K562 (cell line): ENCODE measurements at regions not wholly inside any gene's neighbourhood (a gene's known extent, or its start where the extent isn't known, plus 50 kb on each side); places are given as distances from the start of the nearest gene placed in this dataset.

ENCODE experiments used
- CCAR2 ChIP-seq: fragments of 200-400 bp; formaldehyde crosslinking; IDR thresholded peaks from 2 replicates; pipeline ENCODE4 v1.6.1; 2017; ENCODE audit warnings: mild to moderate bottlenecking, low read depth, low read length
- FOXM1 ChIP-seq, 2 experiments: fragments of 450-650 bp in 1 of 2; sonication (generic) in 1 of 2; formaldehyde crosslinking in 1 of 2; IDR thresholded peaks; 2 replicates each; pipeline versions ENCODE4 v1.6.1 to v1.9.0; 2017 to 2022; ENCODE audit warnings: low read depth in 2 of 2, mild to moderate bottlenecking in 2 of 2, missing genetic modification reagents in 1 of 2, moderate library complexity in 1 of 2
- GATA2 ChIP-seq: sonication (generic); formaldehyde crosslinking; IDR thresholded peaks from 2 replicates; pipeline ENCODE4 v1.4.0; 2020; ENCODE audit warnings: mild to moderate bottlenecking, missing genetic modification reagents
- KDM5B ChIP-seq: fragments of 200-600 bp; sonication (generic); IDR thresholded peaks from 2 replicates; pipeline ENCODE4 v1.6.1; 2012; ENCODE audit warnings: low read depth, mild to moderate bottlenecking, moderate library complexity, low read length, control low read depth, inconsistent platforms; ENCODE audit not compliant: insufficient replicate concordance
- MAFF ChIP-seq: IDR thresholded peaks from 2 replicates; pipeline ENCODE4 v1.6.1; 2012; ENCODE audit warnings: low read length, improper control_type of control experiment
- MCM5 ChIP-seq: fragments of 450-650 bp; IDR thresholded peaks from 2 replicates; pipeline ENCODE4 v1.6.1; 2016; ENCODE audit warnings: low read depth
- MECOM ChIP-seq: fragments of 250-450 bp; sonication (Bioruptor Pico); IDR thresholded peaks from 2 replicates; pipeline ENCODE4 v1.8.0; 2022; ENCODE audit warnings: inconsistent platforms
- MIER1 ChIP-seq: fragments of 450-650 bp; IDR thresholded peaks from 2 replicates; pipeline ENCODE4 v1.6.1; 2016; ENCODE audit warnings: antibody characterized with exemption, mild to moderate bottlenecking, low read depth
- MTF1 ChIP-seq: fragments of 250-450 bp; sonication (Bioruptor Pico); IDR thresholded peaks from 2 replicates; pipeline ENCODE4 v1.9.0; 2021; ENCODE audit warnings: moderate library complexity, mild to moderate bottlenecking, inconsistent platforms, borderline replicate concordance
- NFE2 ChIP-seq: IDR thresholded peaks from 2 replicates; pipeline ENCODE4 v1.6.1; 2014; ENCODE audit warnings: antibody characterized with exemption, low read depth
- NFIC ChIP-seq: fragments of 450-650 bp; IDR thresholded peaks from 2 replicates; pipeline ENCODE4 v1.6.1; 2017; ENCODE audit warnings: mild to moderate bottlenecking, inconsistent platforms
- PTTG1 ChIP-seq: fragments of 450-650 bp; IDR thresholded peaks from 2 replicates; pipeline ENCODE4 v1.6.1; 2016; ENCODE audit warnings: low read depth, mild to moderate bottlenecking, missing genetic modification characterization, missing compliant biosample characterization
- RAD51 ChIP-seq: fragments of 450-650 bp; IDR thresholded peaks from 2 replicates; pipeline ENCODE4 v1.7.1; 2016; ENCODE audit warnings: low read depth, mild to moderate bottlenecking, borderline replicate concordance
- RFX1 ChIP-seq: fragments of 450-650 bp; IDR thresholded peaks from 2 replicates; pipeline ENCODE4 v1.6.1; 2016; ENCODE audit warnings: mild to moderate bottlenecking, moderate library complexity
- RFX5 ChIP-seq: IDR thresholded peaks from 2 replicates; pipeline ENCODE4 v1.6.1; 2011; ENCODE audit warnings: low read depth, mild to moderate bottlenecking, improper control_type of control experiment, low read length
- SRSF7 ChIP-seq: fragments of 200-400 bp; formaldehyde crosslinking; optimal IDR thresholded peaks from 2 replicates; pipeline ENCODE3; 2017; ENCODE audit warnings: mild to moderate bottlenecking, low read depth, low read length
- ZNF146 ChIP-seq: IDR thresholded peaks from one replicate; pipeline ENCODE4 v1.6.1; 2018; ENCODE audit warnings: missing compliant biosample characterization; ENCODE audit not compliant: unreplicated experiment
- ZNF165 ChIP-seq: fragments of 250-450 bp; sonication (Bioruptor Pico); IDR thresholded peaks from 2 replicates; pipeline ENCODE4 v1.4.0; 2020; ENCODE audit warnings: borderline replicate concordance
- ZNF263 ChIP-seq: sonication (generic); formaldehyde crosslinking; IDR thresholded peaks from 2 replicates; pipeline ENCODE4 v1.8.0; 2022; ENCODE audit warnings: mild to moderate bottlenecking, missing genetic modification reagents, borderline replicate concordance
- ZNF717 ChIP-seq: fragments of 250-450 bp; sonication (Bioruptor Pico); IDR thresholded peaks from 2 replicates; pipeline ENCODE4 v1.5.0; 2021
- TF ChIP-seq, protein P1 (sequence below), 2 experiments: fragments of 450-650 bp in 1 of 2; sonication (generic) in 1 of 2; formaldehyde crosslinking; conservative IDR thresholded peaks; 2 replicates each; pipeline versions ENCODE4 v1.4.0 to v1.8.1; 2020 to 2022; ENCODE audit warnings: mild to moderate bottlenecking in 1 of 2, missing genetic modification reagents in 1 of 2
- TF ChIP-seq, protein P2 (sequence below): fragments of 450-650 bp; formaldehyde crosslinking; IDR thresholded peaks from 2 replicates; pipeline ENCODE4 v1.4.0; 2020; ENCODE audit warnings: mild to moderate bottlenecking, moderate library complexity
- TF ChIP-seq, protein P3 (sequence below): IDR thresholded peaks from 3 replicates; pipeline ENCODE4 v1.6.1; 2011; ENCODE audit warnings: borderline replicate concordance, mild to moderate bottlenecking; ENCODE audit not compliant: insufficient read length, insufficient read depth

DNA sequence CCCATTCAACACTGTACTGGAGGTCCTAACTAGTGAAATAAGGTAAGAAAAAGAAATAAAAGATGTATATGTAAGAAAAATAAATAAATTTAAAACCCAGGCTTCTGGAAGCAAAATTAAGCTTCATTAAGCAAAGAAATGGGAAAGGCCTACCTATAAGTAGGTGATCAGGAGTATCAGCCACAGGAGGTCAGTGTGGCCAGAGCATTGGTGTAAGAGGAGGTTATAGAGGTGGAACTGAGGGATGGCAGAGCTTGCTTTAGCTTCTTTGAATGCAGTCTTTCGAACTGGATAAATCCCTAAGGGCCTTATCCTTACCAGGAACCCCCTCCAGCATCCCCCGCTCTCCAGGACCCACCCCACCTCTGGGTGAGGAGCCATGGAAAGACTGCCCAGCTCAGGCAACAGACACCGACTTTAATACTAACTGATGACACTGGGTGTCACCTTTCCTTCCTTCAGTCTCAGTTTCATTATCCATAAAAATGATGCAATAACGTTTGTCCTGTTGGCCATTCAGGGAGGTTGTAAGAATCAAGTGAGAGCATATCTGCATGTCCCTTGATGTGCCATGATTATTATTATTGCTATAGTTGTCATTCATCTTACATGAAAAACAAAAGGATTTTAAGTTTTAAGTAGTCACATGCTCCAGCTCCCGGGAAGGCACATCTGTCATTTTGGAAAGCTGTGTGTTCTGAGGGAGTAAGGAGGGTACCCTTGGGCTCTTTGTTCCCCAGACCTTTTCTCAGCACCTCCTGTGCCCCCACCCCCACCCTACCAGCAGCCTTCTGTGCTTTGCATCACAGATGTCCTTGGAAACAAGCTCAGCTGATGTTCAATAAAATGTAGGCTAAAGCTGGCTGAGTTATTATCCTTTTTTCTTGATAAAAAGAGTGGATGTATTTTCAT is 50.8 kb upstream of the CTNNA1 start (continued):
- TF ChIP-seq ZNF717 (CRISPR knock-in tag) = no peak
- no peak for TF ChIP-seq GATA2
- TF ChIP-seq RFX5 = no peak
- TF ChIP-seq ZNF146 (CRISPR knock-in tag) = no peak
- no peak for TF ChIP-seq RAD51
- TF ChIP-seq, protein P1, sequence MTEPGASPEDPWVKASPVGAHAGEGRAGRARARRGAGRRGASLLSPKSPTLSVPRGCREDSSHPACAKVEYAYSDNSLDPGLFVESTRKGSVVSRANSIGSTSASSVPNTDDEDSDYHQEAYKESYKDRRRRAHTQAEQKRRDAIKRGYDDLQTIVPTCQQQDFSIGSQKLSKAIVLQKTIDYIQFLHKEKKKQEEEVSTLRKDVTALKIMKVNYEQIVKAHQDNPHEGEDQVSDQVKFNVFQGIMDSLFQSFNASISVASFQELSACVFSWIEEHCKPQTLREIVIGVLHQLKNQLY (CRISPR knock-in tag; conservative IDR thresholded peaks at IDR 0.05) = no peak
- TF ChIP-seq CCAR2 = no peak
- TF ChIP-seq FOXM1 (IDR thresholded peaks at IDR 0.05; ENCODE audit: low read depth) = no peak
- TF ChIP-seq FOXM1 (CRISPR knock-in tag; IDR thresholded peaks at IDR 0.05; ENCODE audit: low read depth) = no peak
- no peak for TF ChIP-seq ZNF165 (CRISPR knock-in tag)
- TF ChIP-seq MTF1 = no peak
- peak; percentile 47; the same call in 1 of the 2 replicates for TF ChIP-seq MECOM
- no peak for TF ChIP-seq NFE2
- TF ChIP-seq, protein P2, sequence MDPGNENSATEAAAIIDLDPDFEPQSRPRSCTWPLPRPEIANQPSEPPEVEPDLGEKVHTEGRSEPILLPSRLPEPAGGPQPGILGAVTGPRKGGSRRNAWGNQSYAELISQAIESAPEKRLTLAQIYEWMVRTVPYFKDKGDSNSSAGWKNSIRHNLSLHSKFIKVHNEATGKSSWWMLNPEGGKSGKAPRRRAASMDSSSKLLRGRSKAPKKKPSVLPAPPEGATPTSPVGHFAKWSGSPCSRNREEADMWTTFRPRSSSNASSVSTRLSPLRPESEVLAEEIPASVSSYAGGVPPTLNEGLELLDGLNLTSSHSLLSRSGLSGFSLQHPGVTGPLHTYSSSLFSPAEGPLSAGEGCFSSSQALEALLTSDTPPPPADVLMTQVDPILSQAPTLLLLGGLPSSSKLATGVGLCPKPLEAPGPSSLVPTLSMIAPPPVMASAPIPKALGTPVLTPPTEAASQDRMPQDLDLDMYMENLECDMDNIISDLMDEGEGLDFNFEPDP (CRISPR knock-in tag) = no peak
- no peak for TF ChIP-seq MAFF
- no peak for TF ChIP-seq MCM5
- 0 out of 2 replicates have a peak, but pooled peaks have one; percentile 30 for TF ChIP-seq PTTG1 (tag)
- no peak for TF ChIP-seq KDM5B
- no peak for TF ChIP-seq MIER1
- TF ChIP-seq RFX1 = no peak
- no peak for TF ChIP-seq SRSF7
- TF ChIP-seq, protein P3, sequence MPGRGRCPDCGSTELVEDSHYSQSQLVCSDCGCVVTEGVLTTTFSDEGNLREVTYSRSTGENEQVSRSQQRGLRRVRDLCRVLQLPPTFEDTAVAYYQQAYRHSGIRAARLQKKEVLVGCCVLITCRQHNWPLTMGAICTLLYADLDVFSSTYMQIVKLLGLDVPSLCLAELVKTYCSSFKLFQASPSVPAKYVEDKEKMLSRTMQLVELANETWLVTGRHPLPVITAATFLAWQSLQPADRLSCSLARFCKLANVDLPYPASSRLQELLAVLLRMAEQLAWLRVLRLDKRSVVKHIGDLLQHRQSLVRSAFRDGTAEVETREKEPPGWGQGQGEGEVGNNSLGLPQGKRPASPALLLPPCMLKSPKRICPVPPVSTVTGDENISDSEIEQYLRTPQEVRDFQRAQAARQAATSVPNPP = no peak
- TF ChIP-seq ZNF263 (CRISPR knock-in tag) = no peak
- TF ChIP-seq NFIC = no peak
